ENCODE measurements at regions not wholly inside any gene's neighbourhood (a gene's known extent, or its start where the extent isn't known, plus 50 kb on each side); places are given as distances from the start of the nearest gene placed in this dataset.
"Not testable (repeated sequence)": the region's sequence is repeated elsewhere in the genome, so short reads cannot be mapped to it uniquely, and the experiment has no call there.

GRCh38 chr3:39655718-39656117 is 153.7 kb upstream of the MYRIP start:
- H3K4me2 ChIP-seq (ENCODE audit: low read length); H3K9me3 ChIP-seq (ENCODE audit: control insufficient read depth in 1 of 2, insufficient read depth in 1 of 2, low read depth in 1 of 2, low read length in 2 of 2); H4K20me1 ChIP-seq (ENCODE audit: insufficient read depth); H3K79me2 ChIP-seq (ENCODE audit: insufficient read depth, low read length); H3K27me3 ChIP-seq (ENCODE audit: insufficient read depth, low read length); intact Hi-C loops (cut with micrococcal nuclease); CTCF ChIA-PET; H2AFZ ChIP-seq (ENCODE audit: low read depth, low read length, poor library complexity, severe bottlenecking); POLR2A ChIA-PET; DNase-seq (ENCODE audit: low read depth, low spot score); H3K4me1 ChIP-seq (ENCODE audit: control insufficient read depth in 1 of 2, insufficient read depth in 2 of 2, low read length in 2 of 2); H3K9ac ChIP-seq (ENCODE audit: low read length); H3K27ac ChIP-seq (ENCODE audit: low read depth, low read length); BruUV-seq (replicated peaks); ATAC-seq; RAD21 ChIA-PET (ENCODE audit: low non-redundant PET in 1 of 2, low total read pairs in 2 of 2, uncharacterized antibody in 2 of 2, unreplicated experiment in 2 of 2); H3K36me3 ChIP-seq (ENCODE audit: control insufficient read depth in 1 of 2, insufficient read depth in 2 of 2, low read length in 2 of 2); H3K9me2 ChIP-seq (ENCODE audit: insufficient read depth); H3K4me3 ChIP-seq (replicated peaks in 1 of 2; ENCODE audit: low read depth in 1 of 2, low read length in 2 of 2): not testable (repeated sequence)

GRCh38 chr3:39657075-39657474 is 152.3 kb upstream of the MYRIP start:
- Histone ChIP-seq H3K36me3 (ENCODE audit: control insufficient read depth in 1 of 2, insufficient read depth in 2 of 2, low read length in 2 of 2) (no peaks in the 10 kb centered on the region), H2AFZ (ENCODE audit: low read depth, low read length, poor library complexity, severe bottlenecking) (no peak overlapping the region), H3K79me2 (ENCODE audit: insufficient read depth, low read length) (no peaks in the 10 kb centered on the region), H3K4me3 (replicated peaks in 1 of 2; ENCODE audit: low read depth in 1 of 2, low read length in 2 of 2) (no peak overlapping the region), H3K9ac (ENCODE audit: low read length) (no peak overlapping the region), H3K4me1 (ENCODE audit: control insufficient read depth in 1 of 2, insufficient read depth in 2 of 2, low read length in 2 of 2) (no peaks in the 10 kb centered on the region), H3K9me3 (ENCODE audit: control insufficient read depth in 1 of 2, insufficient read depth in 1 of 2, low read depth in 1 of 2, low read length in 2 of 2) (no peaks in the 10 kb centered on the region), H4K20me1 (ENCODE audit: insufficient read depth) (no peaks in the 10 kb centered on the region), H3K9me2 (ENCODE audit: insufficient read depth) (no peaks in the 10 kb centered on the region), H3K27me3 (ENCODE audit: insufficient read depth, low read length) (no peaks in the 10 kb centered on the region), H3K4me2 (ENCODE audit: low read length) (no peak overlapping the region), H3K27ac (ENCODE audit: low read depth, low read length) (no peak overlapping the region)
- CTCF ChIA-PET, result no interaction called here
- BruUV-seq (replicated peaks), result no TSS peak
- intact Hi-C loops (cut with micrococcal nuclease), result no loop called here
- POLR2A ChIA-PET, result no interaction called here
- RAD21 ChIA-PET (ENCODE audit: low non-redundant PET in 1 of 2, low total read pairs in 2 of 2, uncharacterized antibody in 2 of 2, unreplicated experiment in 2 of 2), result no interaction called here
- no peak for DNase-seq (ENCODE audit: low read depth, low spot score)
- TF ChIP-seq TCF7L2 (IDR thresholded peaks at IDR 0.05; ENCODE audit: borderline replicate concordance, extremely low read depth, insufficient read depth, insufficient read length) (no peak), CBX3 (IDR thresholded peaks at IDR 0.05; ENCODE audit: low read depth) (no peak), RAD21 (IDR thresholded peaks at IDR 0.05; ENCODE audit: low read depth) (no peak), CEBPB (IDR thresholded peaks at IDR 0.05; ENCODE audit: low read depth) (no peak), POLR2A (IDR thresholded peaks at IDR 0.05; ENCODE audit: borderline replicate concordance, extremely low read depth, insufficient read depth, insufficient read length) (no peak), EZH2phosphoT487 (IDR thresholded peaks at IDR 0.05; ENCODE audit: borderline replicate concordance) (no peak), ELF1 (IDR thresholded peaks at IDR 0.05; ENCODE audit: borderline replicate concordance, low read depth) (no peak), YY1 (IDR thresholded peaks at IDR 0.05; ENCODE audit: extremely low read depth, insufficient replicate concordance, low read depth, low read length) (no peak), ZFX (IDR thresholded peaks at IDR 0.05) (no peak), CTCF (IDR thresholded peaks at IDR 0.05 in 2 of 3, conservative IDR thresholded peaks at IDR 0.05 in 1 of 3; ENCODE audit: borderline replicate concordance in 1 of 3, insufficient read depth in 1 of 3, low read depth in 2 of 3, low read length in 2 of 3) (no peak), SP1 (IDR thresholded peaks at IDR 0.05; ENCODE audit: low read depth) (no peak), POLR2AphosphoS5 (IDR thresholded peaks at IDR 0.05; ENCODE audit: low read depth, low read length) (no peak), ZNF274 (IDR thresholded peaks at IDR 0.05; ENCODE audit: low read depth, low read length) (no peak)
- ATAC-seq, result no peak

Measured in HCT116 (cell line).